GM18502 (cell line): ENCODE measurements at regions not wholly inside any gene's neighbourhood (a gene's known extent, or its start where the extent isn't known, plus 50 kb on each side); places are given as distances from the start of the nearest gene placed in this dataset.
"Not testable (repeated sequence)": the region's sequence is repeated elsewhere in the genome, so short reads cannot be mapped to it uniquely, and the experiment has no call there.

Experiments
- ATAC-seq: cut with Tn5 transposase; IDR thresholded peaks from one replicate; pipeline ENCODE4 v1.9.1; 2021; ENCODE audit warnings: mild to moderate bottlenecking; ENCODE audit not compliant: unreplicated experiment, poor library complexity

DNA sequence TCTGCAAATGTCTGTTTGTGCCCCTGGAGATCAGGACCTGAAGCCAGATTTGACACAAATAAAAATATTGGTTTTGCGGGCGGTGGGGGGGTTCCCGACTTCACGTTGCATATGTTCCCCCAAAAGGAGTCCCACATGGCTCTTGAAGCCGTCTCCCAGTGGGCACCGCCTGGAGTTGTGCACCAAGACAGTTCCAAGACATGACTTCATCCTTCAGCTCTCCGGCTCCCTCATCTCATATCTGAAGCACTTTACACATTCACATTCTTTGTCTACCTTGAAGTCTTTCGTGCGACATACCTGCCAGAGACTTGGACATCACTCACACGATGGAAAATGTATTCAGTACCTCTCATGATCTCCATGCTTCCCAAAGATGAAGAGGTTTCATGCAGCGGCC is 362.8 kb upstream of the FOXK1 start:
- ATAC-seq: no peak

DNA sequence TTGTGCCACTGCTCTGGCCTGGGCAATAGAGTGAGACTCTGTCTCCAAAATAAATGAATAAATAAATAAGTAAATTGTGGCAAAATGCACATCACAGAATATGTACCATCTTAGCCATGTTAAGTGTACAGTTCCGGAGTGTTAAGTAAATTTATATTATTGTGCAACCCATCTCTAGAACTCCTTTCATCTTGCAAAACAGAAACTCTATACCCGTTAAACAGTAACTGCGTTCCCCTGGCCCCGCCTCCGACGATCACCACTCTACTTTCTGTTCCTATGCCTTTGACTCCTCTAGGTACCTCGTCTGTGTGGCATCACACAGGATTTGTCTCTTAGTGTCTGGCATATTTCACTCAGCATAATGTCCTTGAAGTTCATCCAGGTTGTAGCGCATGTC is 356.4 kb upstream of the FOXK1 start:
- no peak for ATAC-seq

DNA sequence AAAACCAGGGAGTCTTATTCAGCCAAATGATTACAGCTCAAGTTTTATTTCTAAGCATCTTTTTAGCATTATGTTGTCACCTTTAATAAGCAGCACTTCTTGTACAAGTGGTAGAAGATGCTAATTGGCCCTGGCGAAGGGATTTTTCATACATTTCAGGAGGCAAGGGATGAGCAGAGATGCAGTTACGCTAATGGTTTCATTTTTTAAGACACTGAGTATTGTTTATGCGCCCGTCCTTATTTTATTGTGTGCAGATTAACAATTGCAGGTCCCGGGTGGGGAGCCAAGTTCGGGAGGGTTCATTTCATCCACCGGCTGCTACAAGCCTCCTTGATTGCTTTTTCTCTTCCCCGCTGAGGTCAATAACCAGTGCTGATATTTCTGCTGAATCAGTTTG is 350.4 kb upstream of the FOXK1 start:
- no peak for ATAC-seq

DNA sequence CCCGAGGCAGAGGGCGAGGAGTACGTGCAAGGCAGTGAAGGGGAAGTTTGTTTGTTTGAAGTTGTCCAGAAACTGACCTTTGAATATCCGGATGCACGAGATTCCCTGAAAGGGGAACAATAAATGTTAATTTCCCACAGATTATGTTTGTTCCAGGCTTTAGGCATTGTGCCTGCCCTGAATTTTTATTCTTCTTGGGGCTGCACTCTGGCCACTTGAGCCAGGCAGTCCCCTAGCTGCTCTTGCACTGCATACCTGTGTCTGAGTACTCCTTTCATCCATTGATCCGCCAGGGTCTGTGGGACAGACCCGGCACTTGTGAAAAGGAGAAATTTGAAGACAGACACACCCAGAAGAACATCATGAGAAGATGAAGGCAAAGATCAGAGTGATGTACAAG is 343.5 kb upstream of the FOXK1 start:
- ATAC-seq: no peak

DNA sequence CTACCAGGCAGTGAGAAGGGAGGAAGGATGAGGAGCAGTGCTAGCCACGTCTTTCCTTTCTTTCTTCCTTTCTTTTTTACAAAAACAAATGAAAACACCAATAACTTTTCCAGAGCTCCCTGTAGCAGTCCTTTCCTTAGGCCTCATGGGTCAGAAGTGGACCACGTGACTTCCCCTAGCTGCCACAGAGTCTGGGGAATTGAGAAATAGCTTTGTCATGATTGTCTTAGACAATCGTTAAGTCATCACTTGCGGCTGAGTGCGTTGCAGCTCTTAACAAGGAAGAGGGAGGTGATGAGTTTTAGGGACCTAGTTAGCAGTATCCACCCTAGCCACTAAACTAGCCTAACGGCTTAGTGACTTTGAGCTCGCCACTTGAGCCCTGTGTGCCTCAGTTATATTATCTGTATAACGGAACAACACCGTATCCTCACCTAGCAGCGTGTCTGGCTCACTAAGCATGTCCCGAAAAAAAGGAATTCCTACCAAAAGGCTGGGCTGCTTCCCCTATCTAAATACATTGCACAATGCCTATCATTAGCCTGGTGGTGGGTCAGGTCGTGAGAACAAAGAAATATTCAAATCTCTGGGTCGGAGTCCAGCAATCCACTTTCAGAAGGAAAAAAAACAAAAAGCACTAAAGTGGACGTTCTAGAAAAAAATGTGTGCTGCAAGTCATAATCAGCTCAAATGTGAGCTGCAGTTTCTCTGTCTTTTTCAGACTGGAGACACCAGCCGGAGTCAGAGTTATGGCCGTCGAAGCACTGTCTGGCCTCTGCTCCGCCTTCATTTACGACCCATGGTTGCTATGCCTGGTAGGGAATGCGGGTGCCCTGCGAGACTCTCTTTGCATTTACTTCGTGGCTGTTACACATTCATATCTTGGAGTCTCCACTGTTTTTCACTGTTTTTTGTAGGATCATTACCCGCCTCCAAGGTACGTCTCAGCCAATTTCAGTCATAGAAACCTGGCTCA is 338.5 kb upstream of the FOXK1 start:
- ATAC-seq: no peak

DNA sequence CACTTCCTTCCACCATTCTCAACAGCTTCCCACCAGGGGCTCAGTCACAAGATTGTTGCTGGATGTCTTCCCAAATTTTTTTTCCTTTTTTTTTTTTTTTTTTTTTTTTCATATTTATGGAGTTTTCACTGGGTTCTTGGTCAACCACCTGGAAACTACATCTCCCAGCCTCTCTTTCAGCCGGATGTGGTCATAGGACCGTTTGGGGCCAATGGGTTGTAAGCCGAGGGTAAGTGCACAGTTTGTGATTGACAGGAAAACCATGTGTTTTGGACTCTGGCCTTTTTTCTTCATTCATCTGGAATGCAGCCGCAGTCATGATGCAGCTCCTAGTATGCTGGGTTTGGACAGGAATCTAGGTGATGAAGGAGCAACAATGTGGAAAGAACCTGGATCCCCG is 337.1 kb upstream of the FOXK1 start:
- ATAC-seq: no peak

DNA sequence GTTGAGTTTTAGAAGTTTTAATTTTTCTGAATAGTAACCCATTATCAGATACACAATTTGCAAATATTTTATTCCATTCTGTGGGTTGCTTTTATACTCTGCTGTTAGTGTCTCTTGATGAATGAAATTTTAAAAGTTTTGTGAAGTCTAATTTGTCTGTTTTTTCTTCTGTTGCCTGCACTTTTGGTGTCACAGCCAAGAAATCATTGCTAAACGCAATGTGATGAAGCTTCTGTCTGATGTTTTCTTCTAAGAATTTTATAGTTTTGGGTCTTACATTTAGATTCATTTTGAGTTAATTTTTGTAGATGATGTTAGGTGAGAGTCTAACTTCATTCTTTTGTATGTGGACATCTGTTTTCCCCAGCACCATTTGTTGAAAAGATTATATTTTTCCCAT is 330.0 kb upstream of the FOXK1 start:
- no peak for ATAC-seq

DNA sequence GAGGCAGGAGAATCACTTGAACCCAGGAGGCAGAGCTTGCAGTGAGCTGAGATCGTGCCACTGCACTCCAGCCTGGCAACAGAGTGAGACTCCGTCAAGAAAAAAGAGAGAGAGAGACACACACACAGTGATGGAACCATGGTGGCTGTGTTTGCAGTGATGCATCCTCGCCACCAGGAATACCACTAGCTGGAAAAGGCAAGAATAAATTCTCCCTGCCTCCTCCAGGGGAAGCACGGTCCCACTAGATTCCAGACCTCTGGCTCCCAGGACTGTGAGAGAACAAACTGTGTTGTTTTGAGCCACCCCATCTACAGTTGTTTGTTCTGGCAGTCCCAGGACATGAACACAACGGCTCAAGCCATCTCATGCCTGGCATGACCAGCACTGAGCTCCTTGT is 320.3 kb upstream of the FOXK1 start:
- ATAC-seq: no peak

DNA sequence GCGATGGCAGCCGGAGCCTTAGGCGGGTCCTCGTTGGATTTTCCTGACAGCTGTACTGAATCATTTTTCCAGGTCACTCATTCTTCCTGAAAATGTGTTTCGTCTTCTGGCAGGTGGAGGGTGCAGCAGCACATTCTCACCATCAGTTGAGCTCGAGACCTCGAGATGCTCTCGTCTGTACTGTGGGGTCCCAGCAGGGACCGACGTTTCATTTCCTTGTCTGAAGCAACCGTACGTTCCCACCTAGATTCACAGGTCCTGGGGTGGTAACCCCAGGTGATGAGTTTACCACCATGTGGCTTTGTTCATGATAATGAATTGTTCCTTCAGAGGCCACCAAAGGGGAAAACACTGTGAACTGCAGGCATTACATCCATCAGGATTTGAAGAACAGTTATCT is 298.5 kb upstream of the FOXK1 start:
- ATAC-seq: no peak

DNA sequence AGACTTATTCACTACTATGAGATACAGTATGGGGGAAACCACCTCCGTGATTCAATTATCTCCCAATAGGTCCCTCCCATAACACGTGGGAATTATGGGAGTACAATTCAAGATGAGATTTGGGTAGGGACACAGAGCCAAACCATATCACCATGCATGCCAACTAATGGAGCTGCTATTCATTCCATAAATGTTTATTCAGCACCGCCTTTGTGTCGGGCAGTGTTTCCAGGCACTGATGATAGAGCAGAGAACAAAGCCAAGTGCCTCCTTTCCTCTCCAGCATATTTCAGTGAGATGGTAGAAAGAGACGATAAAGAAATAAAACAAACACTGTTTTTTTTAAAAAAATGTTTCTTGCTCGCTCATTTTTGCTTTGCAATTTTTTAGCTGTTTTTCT is 295.9 kb upstream of the FOXK1 start:
- ATAC-seq: no peak

DNA sequence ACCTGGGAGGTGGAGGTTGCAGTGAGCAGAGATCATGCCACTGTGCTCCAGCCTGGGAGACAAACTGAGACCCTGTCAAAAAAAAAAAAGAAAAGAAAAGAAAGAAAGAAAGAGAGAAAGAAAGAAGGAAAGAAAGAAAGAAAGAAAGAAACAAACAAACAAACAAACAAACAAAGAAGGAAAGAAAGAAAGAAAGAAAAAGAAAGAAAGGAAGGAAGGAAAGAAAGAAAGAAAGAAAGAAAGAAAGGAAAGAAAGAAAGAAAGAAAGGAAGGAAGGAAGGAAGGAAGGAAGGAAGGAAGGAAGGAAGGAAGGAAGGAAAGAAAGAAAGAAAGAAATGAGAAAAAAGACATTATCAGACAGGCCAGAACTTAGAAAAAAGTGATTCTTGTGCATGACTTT is 291.0 kb upstream of the FOXK1 start:
- not testable (repeated sequence) for ATAC-seq

DNA sequence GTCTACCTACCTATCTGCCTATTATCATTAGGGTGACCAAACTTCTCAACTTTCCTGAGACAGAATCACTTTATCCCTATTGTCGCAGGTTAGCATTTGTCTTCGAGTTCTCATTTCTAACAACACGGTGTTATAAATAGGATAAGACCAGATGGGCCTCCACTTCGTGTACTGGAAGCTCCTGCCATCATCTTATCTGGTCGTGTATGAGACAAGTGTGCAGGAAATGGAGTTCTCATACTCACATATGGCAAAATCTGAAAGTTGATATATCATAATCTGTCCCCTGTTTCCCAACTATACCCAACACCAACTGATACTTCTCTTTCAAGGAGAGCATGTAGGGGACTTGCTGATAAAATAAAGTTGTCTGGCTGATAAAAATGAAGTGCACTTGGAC is 287.4 kb upstream of the FOXK1 start:
- ATAC-seq: no peak

DNA sequence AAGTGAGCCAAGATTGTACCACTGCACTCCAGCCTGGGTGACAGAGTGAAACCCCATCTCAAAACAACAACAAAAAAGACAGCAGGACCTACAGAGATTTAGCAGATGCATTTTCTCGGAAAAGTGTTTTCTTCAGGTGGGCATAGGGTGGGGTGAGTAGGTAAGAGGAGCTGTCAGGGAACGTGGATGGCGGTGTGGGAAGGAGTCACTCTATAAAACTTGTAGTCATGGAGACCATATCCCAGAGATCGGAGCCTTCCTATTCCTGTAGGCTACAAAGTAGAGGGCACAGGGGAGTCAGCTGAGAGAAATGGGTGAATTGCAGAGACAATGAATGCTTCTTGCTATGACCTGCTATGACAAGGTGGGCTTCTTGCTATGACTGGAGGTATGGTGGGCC is 283.0 kb upstream of the FOXK1 start:
- no peak for ATAC-seq

DNA sequence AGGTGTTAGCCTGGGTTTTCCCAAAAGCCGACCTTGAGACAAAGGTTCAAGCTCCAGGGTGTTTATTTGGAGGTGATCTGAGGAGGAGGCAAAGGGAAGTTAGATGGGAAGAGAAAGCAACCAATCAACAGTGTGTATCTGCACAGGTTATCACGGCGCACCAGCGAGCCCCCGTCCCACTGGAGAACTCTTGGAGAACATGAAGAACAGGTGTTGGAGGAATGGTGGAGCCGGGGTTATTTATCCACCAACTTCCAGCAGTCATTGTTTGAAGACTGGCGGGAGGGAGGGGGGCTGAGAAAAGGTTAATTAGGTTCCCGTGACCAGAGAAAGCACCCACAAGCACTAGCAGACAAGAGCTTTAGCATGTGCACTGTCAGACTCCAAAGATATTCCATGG is 282.5 kb upstream of the FOXK1 start:
- ATAC-seq: no peak

DNA sequence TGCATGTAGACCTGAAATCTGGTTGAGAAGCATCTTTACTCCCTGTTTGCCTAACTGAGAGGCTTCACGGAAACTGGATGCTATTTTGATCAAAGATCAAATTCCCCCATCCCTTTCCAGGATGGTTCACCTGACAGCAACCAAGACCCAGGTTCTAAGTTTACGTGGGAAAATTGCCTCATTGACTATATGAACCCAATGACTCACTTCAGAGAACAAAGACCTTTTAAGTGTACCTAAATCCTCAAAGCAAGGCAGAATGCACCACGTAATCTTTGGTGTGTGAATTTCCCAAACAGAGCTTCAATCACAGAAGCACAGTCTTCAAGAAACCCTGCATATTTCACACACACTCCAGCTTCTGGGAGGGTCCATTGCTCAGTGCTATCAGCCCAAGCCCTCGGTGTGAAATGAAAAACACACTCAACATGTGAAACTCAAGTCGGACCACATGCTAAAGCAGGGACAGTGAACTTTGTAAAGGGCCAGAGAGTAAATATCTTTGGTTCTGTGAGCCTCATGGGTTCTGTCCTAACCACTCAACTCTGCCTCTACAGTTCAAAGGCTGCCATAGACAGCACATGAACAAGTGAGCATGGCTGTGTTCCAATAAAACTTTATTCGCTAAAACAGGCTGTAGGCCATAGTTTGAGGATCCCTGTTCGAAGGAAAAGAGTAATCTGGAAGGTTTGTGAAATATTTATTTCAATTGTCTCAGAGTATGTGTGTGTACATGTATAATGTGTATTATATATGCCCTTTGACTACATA is 275.6 kb upstream of the FOXK1 start:
- ATAC-seq: no peak

DNA sequence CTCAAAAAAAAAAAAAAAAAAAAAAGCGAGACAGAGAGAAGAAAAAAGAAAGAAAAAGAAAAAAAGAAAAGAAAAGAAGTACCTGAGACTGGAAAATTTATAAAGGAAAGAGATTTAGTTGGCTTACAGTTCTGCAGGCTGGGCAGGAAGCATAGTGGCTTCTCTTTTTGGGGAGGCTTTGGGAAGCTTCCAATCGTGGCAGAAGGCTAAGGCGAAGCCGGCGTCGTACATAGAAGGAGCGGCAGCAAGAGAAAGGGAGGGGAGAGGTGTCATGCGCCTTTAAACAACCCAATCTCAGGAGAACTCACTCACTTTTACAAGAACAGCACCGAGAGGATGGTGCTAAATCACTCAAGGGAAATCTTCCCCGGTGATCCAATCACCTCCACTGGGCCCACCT is 272.1 kb upstream of the FOXK1 start:
- no peak for ATAC-seq

DNA sequence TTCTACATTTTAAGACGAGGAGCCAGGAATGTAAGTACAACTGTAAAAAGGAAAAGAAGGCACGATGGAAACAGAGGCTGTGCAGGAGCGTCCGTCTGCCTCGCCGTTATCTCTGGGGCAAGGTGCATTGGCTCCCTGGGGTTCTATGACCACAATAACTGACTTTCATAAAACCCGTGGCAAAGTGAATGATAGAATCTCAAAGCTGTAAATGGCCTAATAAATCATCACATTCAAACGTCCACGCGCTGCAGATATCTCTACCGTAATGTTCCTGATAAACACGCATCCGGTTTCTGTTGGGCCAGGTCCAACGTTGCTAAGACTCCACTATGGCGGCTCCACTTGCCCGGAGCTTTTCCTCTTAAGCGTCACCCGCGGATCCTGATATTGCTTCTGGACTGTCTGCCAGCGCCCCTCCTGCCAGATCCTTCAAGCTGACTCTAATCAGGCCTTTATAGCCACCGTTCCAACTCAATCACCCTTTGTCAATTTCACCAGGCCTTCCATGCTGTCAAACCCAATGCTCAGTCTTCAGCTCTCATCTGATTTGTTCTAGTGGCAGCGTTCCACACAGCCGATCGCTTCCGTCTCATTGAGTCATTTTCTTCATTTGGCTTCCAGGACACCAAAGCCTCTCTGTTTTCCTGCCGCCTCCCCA is 265.6 kb upstream of the FOXK1 start:
- no peak for ATAC-seq

DNA sequence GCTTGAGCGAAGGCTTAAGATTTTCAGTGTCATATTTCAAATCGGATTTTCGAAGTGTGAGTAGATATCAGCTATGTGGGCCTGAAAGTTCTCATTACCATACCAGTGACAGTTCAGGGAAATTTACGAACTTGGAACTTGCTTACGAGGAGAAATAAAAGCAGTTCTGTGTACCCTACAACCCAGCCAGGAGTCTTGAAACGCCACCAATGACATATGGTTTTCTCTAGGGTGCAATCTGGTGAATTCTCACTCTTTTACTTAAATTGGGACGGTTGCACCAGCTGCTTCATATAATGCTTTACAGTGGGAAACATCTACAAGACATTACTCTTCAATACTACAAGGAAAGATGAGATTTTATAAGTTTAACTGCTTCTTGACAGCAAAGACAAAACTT is 253.6 kb upstream of the FOXK1 start:
- ATAC-seq: no peak

DNA sequence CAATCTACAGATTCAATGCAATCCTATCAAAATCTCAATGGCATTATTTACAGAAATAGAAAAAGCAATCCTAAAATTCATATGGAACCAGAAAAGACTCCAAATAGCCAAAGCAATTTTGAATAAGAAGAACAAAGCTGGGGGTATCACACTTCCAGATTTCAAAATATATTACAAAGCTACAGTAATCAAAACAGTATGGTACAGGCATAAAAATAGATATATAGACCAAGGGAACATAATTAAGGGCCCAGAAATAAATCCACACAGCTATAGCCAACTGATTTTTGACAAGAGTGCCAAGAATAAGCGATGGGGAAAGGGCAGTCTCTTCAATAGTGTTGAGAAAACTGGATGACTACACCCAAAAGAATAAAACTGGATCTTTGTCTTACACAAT is 251.9 kb upstream of the FOXK1 start:
- ATAC-seq: no peak

DNA sequence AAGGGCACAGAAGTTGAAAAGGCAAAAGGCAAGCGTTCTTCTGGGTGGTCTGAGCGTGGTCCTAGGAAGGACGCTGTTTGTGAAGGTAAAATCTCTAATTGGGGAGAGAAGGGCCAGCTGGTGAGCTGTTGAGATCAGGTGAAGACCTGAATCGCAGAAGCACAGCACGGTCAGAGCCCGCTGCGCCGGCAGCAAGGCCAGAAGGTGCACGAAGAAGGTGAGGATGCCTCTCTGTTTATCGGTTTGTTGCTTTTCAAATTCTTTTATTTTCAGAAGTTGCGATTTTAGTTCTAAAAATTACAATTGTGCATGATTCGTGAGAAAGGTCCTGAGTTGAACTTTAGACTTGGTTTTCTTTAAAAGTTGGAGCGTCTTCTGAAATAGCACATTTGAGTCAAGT is 247.8 kb upstream of the FOXK1 start:
- ATAC-seq: no peak

DNA sequence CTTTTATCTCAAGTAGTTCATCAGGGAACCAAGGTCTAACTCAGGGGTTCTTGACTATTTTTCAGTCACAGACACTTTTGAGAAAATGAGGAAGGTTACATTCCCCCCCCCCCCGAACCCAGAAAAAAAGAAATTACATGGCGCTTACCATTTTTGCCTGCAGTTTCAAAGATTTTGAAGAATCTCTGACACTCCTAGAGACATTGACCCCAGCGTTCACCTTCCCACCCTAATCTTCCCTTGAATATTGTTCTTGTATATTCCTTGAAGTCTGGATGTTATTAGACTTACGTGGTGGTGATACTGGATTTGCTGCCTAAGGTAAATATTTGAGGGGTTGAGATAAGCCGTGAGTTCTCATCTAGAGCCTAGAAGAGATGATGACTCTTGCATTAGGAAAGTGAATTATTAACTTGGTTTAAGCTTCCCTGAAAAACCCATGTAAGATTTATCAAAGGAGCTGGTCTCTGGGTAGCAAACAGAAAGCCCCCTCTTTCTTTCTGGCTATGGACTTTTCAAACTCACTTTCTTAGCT is 245.7 kb upstream of the FOXK1 start:
- ATAC-seq: no peak
